ENCODE measurements at regions not wholly inside any gene's neighbourhood (a gene's known extent, or its start where the extent isn't known, plus 50 kb on each side); places are given as distances from the start of the nearest gene placed in this dataset.
"Not testable (repeated sequence)": the region's sequence is repeated elsewhere in the genome, so short reads cannot be mapped to it uniquely, and the experiment has no call there.

- no peak for DNase-seq
These were observed 233.0 kb upstream of the KAZN start for GRCh38 chr1:14365301-14365988.

- DNase-seq = no peak
These were observed 232.1 kb upstream of the KAZN start for GRCh38 chr1:14366091-14367018.

- no peak for DNase-seq
These were observed 231.0 kb upstream of the KAZN start for GRCh38 chr1:14367451-14367850.

GRCh38 chr1:14369526-14370213, 228.8 kb upstream of the KAZN start:
- no peak for DNase-seq

- no peak for DNase-seq
These were observed 226.6 kb upstream of the KAZN start for GRCh38 chr1:14371771-14372497.

- DNase-seq = no peak
These were observed 226.0 kb upstream of the KAZN start for GRCh38 chr1:14372526-14372925.

GRCh38 chr1:14373081-14373758, 225.3 kb upstream of the KAZN start:
- no peak for DNase-seq

- no peak for DNase-seq
These were observed 223.3 kb upstream of the KAZN start for GRCh38 chr1:14375226-14375625.

GRCh38 chr1:14377386-14377785, 221.1 kb upstream of the KAZN start:
- no peak for DNase-seq

GRCh38 chr1:14380408-14380807, 218.1 kb upstream of the KAZN start:
- no peak for DNase-seq

GRCh38 chr1:14390816-14391215, 207.7 kb upstream of the KAZN start:
- no peak for DNase-seq

- DNase-seq = no peak
These were observed 206.2 kb upstream of the KAZN start for GRCh38 chr1:14392161-14392858.

GRCh38 chr1:14392859-14393365, 205.6 kb upstream of the KAZN start:
- no peak for DNase-seq

- DNase-seq = no peak
These were observed 202.4 kb upstream of the KAZN start for GRCh38 chr1:14396100-14396499.

- DNase-seq = no peak
These were observed 194.4 kb upstream of the KAZN start for GRCh38 chr1:14403961-14404645.

- no peak for DNase-seq
These were observed 193.6 kb upstream of the KAZN start for GRCh38 chr1:14404862-14405301.

- no peak for DNase-seq
These were observed 186.2 kb upstream of the KAZN start for GRCh38 chr1:14412235-14412634.

- no peak for DNase-seq
These were observed 184.5 kb upstream of the KAZN start for GRCh38 chr1:14413819-14414490.

GRCh38 chr1:14415396-14415795, 183.1 kb upstream of the KAZN start:
- no peak for DNase-seq

GRCh38 chr1:14419778-14420218, 178.7 kb upstream of the KAZN start:
- DNase-seq = not testable (repeated sequence)
